ENCODE measurements at regions not wholly inside any gene's neighbourhood (a gene's known extent, or its start where the extent isn't known, plus 50 kb on each side); places are given as distances from the start of the nearest gene placed in this dataset.

DNA sequence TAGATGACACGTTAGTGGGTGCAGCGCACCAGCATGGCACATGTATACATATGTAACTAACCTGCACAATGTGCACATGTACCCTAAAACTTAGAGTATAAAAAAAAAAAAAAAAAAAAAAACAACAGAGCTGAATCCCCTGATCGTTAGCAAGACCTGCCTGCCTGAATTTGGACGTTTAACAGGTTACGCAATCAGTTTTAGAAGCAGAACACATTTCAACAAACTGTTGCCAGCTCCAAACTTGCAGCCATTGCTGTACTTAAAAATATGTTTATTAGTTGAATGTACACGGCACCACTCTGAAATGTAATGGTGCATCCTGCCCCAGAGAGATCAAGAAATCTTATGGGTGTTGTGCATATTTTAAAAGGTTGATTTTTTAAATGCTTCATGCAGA is 680.0 kb downstream of the TLE4 start:
- 61% methylated on average over 4 of the region's 6 CpGs for WGBS (ENCODE audit: low lambda C conversion rate, missing lambda C conversion rate)
- H3K4me2 ChIP-seq: no peak overlapping the region

DNA sequence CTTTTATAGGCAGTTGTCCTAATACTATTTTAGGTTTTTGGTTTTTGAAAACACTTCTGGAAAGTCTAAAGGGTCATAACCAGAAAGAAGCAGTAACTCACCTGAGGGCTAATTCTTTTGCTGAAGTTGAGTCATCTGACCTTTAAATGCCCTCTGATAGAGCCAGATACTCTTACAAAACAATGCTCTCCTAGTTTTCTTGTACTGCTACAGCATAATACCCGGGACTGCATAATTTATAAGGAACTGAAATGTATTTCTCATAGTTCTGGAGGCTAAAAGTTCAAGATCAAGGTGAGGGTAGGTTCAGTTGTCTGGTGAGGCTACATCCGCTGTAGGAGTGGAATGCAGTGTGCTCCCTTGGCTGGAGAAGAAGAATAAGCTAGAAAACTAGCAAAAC is 670.3 kb downstream of the TLE4 start:
- Histone ChIP-seq H3K27ac (no peak overlapping the region), H3K9me3 (ENCODE audit: low read depth) (no peaks in the 10 kb centered on the region), H3K4me3 (no peak overlapping the region), H3K9me2 (replicated peaks; ENCODE audit: insufficient read depth) (no peaks in the 10 kb centered on the region), H3K36me3 (replicated peaks; ENCODE audit: insufficient read depth, low read depth) (no peaks in the 10 kb centered on the region), H3K4me2 (no peak overlapping the region), H3K27me3 (no peaks in the 10 kb centered on the region), H3K79me2 (no peaks in the 10 kb centered on the region), H3K4me1 (ENCODE audit: insufficient read depth) (no peaks in the 10 kb centered on the region), H2AFZ (no peak overlapping the region), H4K20me1 (ENCODE audit: insufficient read depth, poor library complexity, severe bottlenecking) (no peaks in the 10 kb centered on the region)
- no peak for TF ChIP-seq EZH2 (IDR thresholded peaks at IDR 0.05; ENCODE audit: borderline replicate concordance)
- TF ChIP-seq, protein P1, sequence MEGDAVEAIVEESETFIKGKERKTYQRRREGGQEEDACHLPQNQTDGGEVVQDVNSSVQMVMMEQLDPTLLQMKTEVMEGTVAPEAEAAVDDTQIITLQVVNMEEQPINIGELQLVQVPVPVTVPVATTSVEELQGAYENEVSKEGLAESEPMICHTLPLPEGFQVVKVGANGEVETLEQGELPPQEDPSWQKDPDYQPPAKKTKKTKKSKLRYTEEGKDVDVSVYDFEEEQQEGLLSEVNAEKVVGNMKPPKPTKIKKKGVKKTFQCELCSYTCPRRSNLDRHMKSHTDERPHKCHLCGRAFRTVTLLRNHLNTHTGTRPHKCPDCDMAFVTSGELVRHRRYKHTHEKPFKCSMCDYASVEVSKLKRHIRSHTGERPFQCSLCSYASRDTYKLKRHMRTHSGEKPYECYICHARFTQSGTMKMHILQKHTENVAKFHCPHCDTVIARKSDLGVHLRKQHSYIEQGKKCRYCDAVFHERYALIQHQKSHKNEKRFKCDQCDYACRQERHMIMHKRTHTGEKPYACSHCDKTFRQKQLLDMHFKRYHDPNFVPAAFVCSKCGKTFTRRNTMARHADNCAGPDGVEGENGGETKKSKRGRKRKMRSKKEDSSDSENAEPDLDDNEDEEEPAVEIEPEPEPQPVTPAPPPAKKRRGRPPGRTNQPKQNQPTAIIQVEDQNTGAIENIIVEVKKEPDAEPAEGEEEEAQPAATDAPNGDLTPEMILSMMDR (IDR thresholded peaks at IDR 0.05; ENCODE audit: poor library complexity): no peak
- TF ChIP-seq EZH2phosphoT487 (IDR thresholded peaks at IDR 0.05; ENCODE audit: low read depth, severe bottlenecking, unreplicated experiment): no peak
- DNase-seq (ENCODE audit: low spot score): no peak
- WGBS (ENCODE audit: low lambda C conversion rate, missing lambda C conversion rate): 53% methylated on average over 2 of the region's 2 CpGs

More for the DNA sequence above, 680.0 kb downstream of the TLE4 start:
- no peaks in the 10 kb centered on the region for H3K27me3 ChIP-seq
- H2AFZ ChIP-seq: no peak overlapping the region
- H3K27ac ChIP-seq: no peak overlapping the region
- no peak overlapping the region for H3K4me3 ChIP-seq
- no peak for DNase-seq (ENCODE audit: low spot score)
- no peaks in the 10 kb centered on the region for H4K20me1 ChIP-seq (ENCODE audit: insufficient read depth, poor library complexity, severe bottlenecking)
- H3K36me3 ChIP-seq (replicated peaks; ENCODE audit: insufficient read depth, low read depth): no peaks in the 10 kb centered on the region
- H3K4me1 ChIP-seq (ENCODE audit: insufficient read depth): no peaks in the 10 kb centered on the region
- no peaks in the 10 kb centered on the region for H3K79me2 ChIP-seq
- no peak for TF ChIP-seq EZH2phosphoT487 (IDR thresholded peaks at IDR 0.05; ENCODE audit: low read depth, severe bottlenecking, unreplicated experiment)
- TF ChIP-seq EZH2 (IDR thresholded peaks at IDR 0.05; ENCODE audit: borderline replicate concordance): no peak
- TF ChIP-seq, protein P1 (IDR thresholded peaks at IDR 0.05; ENCODE audit: poor library complexity): no peak
- H3K9me3 ChIP-seq (ENCODE audit: low read depth): no peaks in the 10 kb centered on the region
- no peaks in the 10 kb centered on the region for H3K9me2 ChIP-seq (replicated peaks; ENCODE audit: insufficient read depth)

DNA sequence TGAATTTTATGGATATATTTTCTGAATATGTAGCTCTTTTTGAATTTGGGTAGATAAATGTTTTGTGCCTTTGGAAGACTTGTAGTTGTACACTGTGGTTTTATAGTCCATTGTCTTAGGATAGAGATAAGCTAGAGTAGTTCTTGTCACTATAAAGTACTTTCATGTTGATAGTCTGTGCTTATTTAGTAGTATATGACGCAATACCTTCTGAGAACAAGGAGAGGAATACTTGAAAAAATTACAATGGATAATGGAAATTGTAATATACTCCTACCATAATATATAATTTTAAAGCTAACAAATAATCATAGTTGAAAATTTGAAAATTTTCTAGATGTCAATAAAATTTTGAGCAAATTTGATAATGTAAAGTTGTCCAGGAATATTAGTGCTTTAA is 664.0 kb downstream of the TLE4 start:
- no peaks in the 10 kb centered on the region for H4K20me1 ChIP-seq (ENCODE audit: insufficient read depth, poor library complexity, severe bottlenecking)
- H3K9me3 ChIP-seq (ENCODE audit: low read depth): no peaks in the 10 kb centered on the region
- H2AFZ ChIP-seq: no peak overlapping the region
- no peak overlapping the region for H3K4me3 ChIP-seq
- WGBS (ENCODE audit: low lambda C conversion rate, missing lambda C conversion rate): 88% methylated on average over 1 of the region's 1 CpG
- no peaks in the 10 kb centered on the region for H3K9me2 ChIP-seq (replicated peaks; ENCODE audit: insufficient read depth)
- H3K36me3 ChIP-seq (replicated peaks; ENCODE audit: insufficient read depth, low read depth): no peaks in the 10 kb centered on the region
- no peaks in the 10 kb centered on the region for H3K4me1 ChIP-seq (ENCODE audit: insufficient read depth)
- TF ChIP-seq EZH2 (IDR thresholded peaks at IDR 0.05; ENCODE audit: borderline replicate concordance): no peak
- TF ChIP-seq EZH2phosphoT487 (IDR thresholded peaks at IDR 0.05; ENCODE audit: low read depth, severe bottlenecking, unreplicated experiment): no peak
- TF ChIP-seq, protein P1 (IDR thresholded peaks at IDR 0.05; ENCODE audit: poor library complexity): no peak
- no peak overlapping the region for H3K27ac ChIP-seq
- no peaks in the 10 kb centered on the region for H3K79me2 ChIP-seq
- DNase-seq (ENCODE audit: low spot score): no peak
- H3K4me2 ChIP-seq: no peak overlapping the region
- no peaks in the 10 kb centered on the region for H3K27me3 ChIP-seq

DNA sequence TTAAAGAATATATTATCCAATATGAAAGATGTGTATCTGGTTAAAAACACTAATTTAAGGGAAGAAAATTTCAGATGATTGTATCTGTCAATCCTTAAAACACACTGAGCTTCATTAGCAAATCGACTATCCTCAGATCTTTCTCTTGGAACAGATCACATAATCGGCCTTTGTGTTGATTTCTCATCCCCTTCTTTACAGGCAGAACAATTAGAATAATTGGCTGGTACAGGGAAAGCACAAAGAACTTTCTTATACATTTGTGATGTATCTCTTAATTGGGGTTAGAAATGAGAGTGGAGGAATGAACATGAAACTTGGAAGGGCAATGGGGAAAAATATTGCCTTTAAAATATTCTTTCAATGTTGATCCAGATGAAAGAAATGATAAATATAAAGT is 662.1 kb downstream of the TLE4 start:
- 60% methylated on average over 2 of the region's 2 CpGs for WGBS (ENCODE audit: low lambda C conversion rate, missing lambda C conversion rate)

More for the DNA sequence above, 662.1 kb downstream of the TLE4 start:
- Histone ChIP-seq H3K36me3 (replicated peaks; ENCODE audit: insufficient read depth, low read depth) (no peaks in the 10 kb centered on the region), H3K79me2 (no peaks in the 10 kb centered on the region), H4K20me1 (ENCODE audit: insufficient read depth, poor library complexity, severe bottlenecking) (no peaks in the 10 kb centered on the region), H3K9me2 (replicated peaks; ENCODE audit: insufficient read depth) (no peaks in the 10 kb centered on the region), H3K9me3 (ENCODE audit: low read depth) (no peaks in the 10 kb centered on the region), H3K27me3 (no peaks in the 10 kb centered on the region), H3K4me2 (no peak overlapping the region), H3K4me1 (ENCODE audit: insufficient read depth) (no peaks in the 10 kb centered on the region), H3K4me3 (no peak overlapping the region), H2AFZ (peak overlapping the region; percentile 37), H3K27ac (no peak overlapping the region)
- no peak for DNase-seq (ENCODE audit: low spot score)
- no peak for TF ChIP-seq EZH2phosphoT487 (IDR thresholded peaks at IDR 0.05; ENCODE audit: low read depth, severe bottlenecking, unreplicated experiment)
- no peak for TF ChIP-seq EZH2 (IDR thresholded peaks at IDR 0.05; ENCODE audit: borderline replicate concordance)

Data from hepatocyte (in vitro differentiated cells).